CD8-positive, alpha-beta memory T cell (primary cell): ENCODE measurements at regions not wholly inside any gene's neighbourhood (a gene's known extent, or its start where the extent isn't known, plus 50 kb on each side); places are given as distances from the start of the nearest gene placed in this dataset.

Experiments
- CTCF ChIA-PET: fragments of 350-600 bp; sonication (Branson Sonifier 250); formaldehyde crosslinking; loops from one replicate; lab custom pipeline; 2021; ENCODE audit warnings: antibody characterized with exemption; lab: Charles Lee
- POLR2A ChIA-PET: fragments of 350-600 bp; sonication (Branson Sonifier 250); formaldehyde crosslinking; loops from one replicate; lab custom pipeline; 2021; ENCODE audit warnings: antibody characterized with exemption; lab: Charles Lee
- DNase-seq, 5 donors: peaks; one replicate each; pipeline versions ENCODE4 v3.0.0 to v3.0.0-alpha.2; 2020 to 2022; ENCODE audit warnings: mixed read lengths in 1 of 5
- H3K27ac ChIP-seq: one replicate; pipeline ENCODE4 v1.7.0; 2013; ENCODE audit warnings: low read depth, mild to moderate bottlenecking, low read length, moderate library complexity
- H3K27me3 ChIP-seq: 2 replicates; pipeline ENCODE4 v1.7.0; 2013; ENCODE audit warnings: low read length, mild to moderate bottlenecking; ENCODE audit not compliant: insufficient read depth, poor library complexity, severe bottlenecking
- H3K36me3 ChIP-seq: 2 replicates; pipeline ENCODE4 v1.7.0; 2013; ENCODE audit warnings: mild to moderate bottlenecking, low read length, moderate library complexity; ENCODE audit not compliant: insufficient read depth
- H3K4me1 ChIP-seq: 2 replicates; pipeline ENCODE4 v1.7.0; 2013; ENCODE audit warnings: mild to moderate bottlenecking, low read length, moderate library complexity; ENCODE audit not compliant: insufficient read depth
- H3K4me3 ChIP-seq: 2 replicates; pipeline ENCODE4 v1.7.0; 2013; ENCODE audit warnings: mild to moderate bottlenecking, low read length
- H3K9me3 ChIP-seq: 2 replicates; pipeline ENCODE4 v1.7.0; 2013; ENCODE audit warnings: mild to moderate bottlenecking, low read length
- H3K27ac Mint-ChIP-seq, 8 donors: one replicate each; pipeline ENCODE4 v1.8.0; 2020 to 2021; ENCODE audit warnings: mixed read lengths in 8 of 8, mild to moderate bottlenecking in 6 of 8, inconsistent platforms in 3 of 8, moderate library complexity in 3 of 8
- H3K27me3 Mint-ChIP-seq, 2 donors: one replicate each; pipeline ENCODE4 v1.8.0; 2020 to 2021; ENCODE audit warnings: mixed read lengths in 2 of 2, mild to moderate bottlenecking in 1 of 2, moderate library complexity in 1 of 2
- H3K36me3 Mint-ChIP-seq, 3 donors: one replicate each; pipeline ENCODE4 v1.8.0; 2020 to 2021; ENCODE audit warnings: mixed read lengths in 3 of 3, inconsistent platforms in 1 of 3, mild to moderate bottlenecking in 1 of 3
- H3K4me1 Mint-ChIP-seq, 3 donors: one replicate each; pipeline ENCODE4 v1.8.0; 2020 to 2021; ENCODE audit warnings: mixed read lengths in 3 of 3, inconsistent platforms in 1 of 3, mild to moderate bottlenecking in 1 of 3
- H3K4me3 Mint-ChIP-seq, 7 donors: one replicate each; pipeline ENCODE4 v1.8.0; 2020 to 2021; ENCODE audit warnings: mixed read lengths in 7 of 7, mild to moderate bottlenecking in 6 of 7, moderate library complexity in 4 of 7, inconsistent platforms in 2 of 7
- H3K9me3 Mint-ChIP-seq, 5 donors: one replicate each; pipeline ENCODE4 v1.8.0; 2020 to 2022; ENCODE audit warnings: mixed read lengths in 5 of 5, mild to moderate bottlenecking in 3 of 5, moderate library complexity in 2 of 5, inconsistent platforms in 1 of 5

DNA sequence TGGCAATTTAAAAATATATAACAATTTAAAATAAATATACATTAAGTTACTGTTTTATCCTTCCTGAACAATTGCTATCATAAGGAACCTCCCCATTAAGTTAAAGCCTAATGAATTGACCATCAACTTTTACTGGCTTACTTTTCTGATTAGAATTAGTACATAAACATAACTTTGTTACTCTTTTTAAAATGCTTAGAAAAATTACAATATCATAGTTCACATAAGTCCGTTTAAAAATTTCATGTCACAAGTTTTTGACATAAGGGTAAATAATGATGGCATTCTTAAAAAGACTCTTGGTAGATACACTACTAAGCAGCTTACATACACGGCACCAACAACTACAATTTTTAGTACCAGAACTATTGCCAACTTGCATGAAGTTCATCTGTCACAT lies 1308.6 kb downstream of the FSCB start:
- Histone ChIP-seq H3K4me1 (no peaks in the 10 kb centered on the region), H3K9me3 (no peaks in the 10 kb centered on the region), H3K27ac (no peak overlapping the region), H3K27me3 (no peaks in the 10 kb centered on the region), H3K36me3 (no peaks in the 10 kb centered on the region), H3K4me3 (no peak overlapping the region)
- H3K27ac Mint-ChIP-seq, result no peak overlapping the region
- no peak overlapping the region for H3K4me3 Mint-ChIP-seq
- H3K4me1 Mint-ChIP-seq, result no peaks in the 10 kb centered on the region
- H3K27me3 Mint-ChIP-seq, result no peaks in the 10 kb centered on the region
- H3K9me3 Mint-ChIP-seq, result peaks cover 0 to 16% (median 0%) of the 10 kb centered on the region in 5 donors
- DNase-seq, result no peak
- ChIA-PET CTCF (no interaction called here), POLR2A (no interaction called here)
- H3K36me3 Mint-ChIP-seq, result no peaks in the 10 kb centered on the region

DNA sequence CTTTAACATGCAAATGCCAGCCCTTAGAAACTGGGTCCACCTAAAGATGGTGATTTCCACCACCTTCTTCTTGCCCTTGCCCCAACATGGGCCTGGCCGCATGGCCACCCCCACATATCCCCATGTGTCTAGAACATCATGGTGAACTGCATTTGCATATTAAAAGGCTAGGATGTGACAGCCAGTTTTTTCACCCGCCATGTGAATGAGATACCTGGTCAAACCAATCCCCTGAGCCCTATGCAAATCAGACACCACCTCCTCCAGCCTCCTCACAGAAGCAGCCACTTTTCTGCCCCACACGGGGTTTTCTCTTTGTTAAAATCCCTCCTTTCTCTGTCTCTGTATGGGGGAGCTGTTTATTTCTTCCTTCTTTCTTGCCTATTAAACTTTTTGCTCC lies 1322.5 kb downstream of the FSCB start:
- DNase-seq, result no peak
- POLR2A ChIA-PET, result no interaction called here
- H3K4me1 Mint-ChIP-seq, result no peaks in the 10 kb centered on the region
- Histone ChIP-seq H3K9me3 (no peaks in the 10 kb centered on the region), H3K27me3 (no peaks in the 10 kb centered on the region), H3K27ac (no peak overlapping the region), H3K4me1 (no peaks in the 10 kb centered on the region), H3K4me3 (no peak overlapping the region), H3K36me3 (no peaks in the 10 kb centered on the region)
- no peaks in the 10 kb centered on the region for H3K36me3 Mint-ChIP-seq
- H3K27me3 Mint-ChIP-seq, result no peaks in the 10 kb centered on the region
- no peak overlapping the region for H3K4me3 Mint-ChIP-seq
- peaks cover 0 to 18% (median 12%) of the 10 kb centered on the region in 5 donors for H3K9me3 Mint-ChIP-seq
- no peak overlapping the region for H3K27ac Mint-ChIP-seq
- CTCF ChIA-PET, result no interaction called here

DNA sequence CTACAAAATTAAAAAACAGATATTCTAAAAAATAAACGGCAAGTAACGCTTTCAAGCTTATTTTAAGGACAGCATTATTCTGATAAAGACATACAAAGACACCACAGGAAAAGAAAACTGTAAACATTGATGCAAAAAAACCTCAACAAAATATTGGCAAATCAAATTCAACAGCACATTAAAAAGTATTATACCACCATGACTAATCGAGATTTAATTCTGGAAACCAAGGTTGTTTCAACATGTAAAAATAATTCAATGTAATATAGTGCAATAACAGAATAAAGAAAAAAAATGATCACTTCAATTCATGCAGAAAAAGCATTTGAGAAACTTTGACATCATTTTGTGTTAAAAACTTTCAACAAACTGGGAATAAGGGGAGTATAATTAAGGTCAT lies 1323.2 kb downstream of the FSCB start:
- no peak overlapping the region for H3K27ac ChIP-seq
- Mint-ChIP-seq H3K27ac (no peak overlapping the region), H3K4me3 (no peak overlapping the region), H3K9me3 (peaks cover 0 to 20% (median 12%) of the 10 kb centered on the region in 5 donors), H3K36me3 (no peaks in the 10 kb centered on the region), H3K4me1 (no peaks in the 10 kb centered on the region), H3K27me3 (no peaks in the 10 kb centered on the region)
- no peak overlapping the region for H3K4me3 ChIP-seq
- DNase-seq, result no peak
- no peaks in the 10 kb centered on the region for H3K9me3 ChIP-seq
- ChIA-PET POLR2A (no interaction called here), CTCF (no interaction called here)
- H3K27me3 ChIP-seq, result no peaks in the 10 kb centered on the region
- H3K4me1 ChIP-seq, result no peaks in the 10 kb centered on the region
- H3K36me3 ChIP-seq, result no peaks in the 10 kb centered on the region

DNA sequence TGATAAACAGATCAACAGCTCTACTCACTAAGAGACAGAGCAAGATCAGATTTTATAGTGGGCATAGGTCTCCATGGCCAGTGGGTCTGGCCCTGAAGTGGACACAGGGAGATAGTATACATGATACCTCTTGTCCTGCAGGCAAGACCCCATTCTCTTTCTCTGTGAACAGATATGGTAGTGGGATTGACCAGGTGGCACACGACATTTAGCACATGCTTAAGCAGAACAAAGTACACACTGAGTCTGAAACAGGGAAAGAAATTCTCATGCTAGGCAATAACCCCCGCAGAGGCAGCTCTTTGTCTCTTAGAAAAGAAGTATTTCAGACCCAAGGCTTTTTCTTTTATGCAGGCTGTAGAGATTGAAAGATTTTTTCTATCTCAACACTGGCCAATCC lies 1331.2 kb downstream of the FSCB start:
- Histone ChIP-seq H3K9me3 (no peaks in the 10 kb centered on the region), H3K27me3 (no peaks in the 10 kb centered on the region), H3K36me3 (no peaks in the 10 kb centered on the region), H3K4me1 (no peaks in the 10 kb centered on the region), H3K27ac (no peak overlapping the region), H3K4me3 (no peak overlapping the region)
- Mint-ChIP-seq H3K27me3 (no peaks in the 10 kb centered on the region), H3K27ac (no peak overlapping the region), H3K36me3 (no peaks in the 10 kb centered on the region), H3K9me3 (peaks cover 4 to 19% (median 7%) of the 10 kb centered on the region in 5 donors), H3K4me1 (no peaks in the 10 kb centered on the region), H3K4me3 (no peak overlapping the region)
- ChIA-PET POLR2A (no interaction called here), CTCF (no interaction called here)
- no peak for DNase-seq

DNA sequence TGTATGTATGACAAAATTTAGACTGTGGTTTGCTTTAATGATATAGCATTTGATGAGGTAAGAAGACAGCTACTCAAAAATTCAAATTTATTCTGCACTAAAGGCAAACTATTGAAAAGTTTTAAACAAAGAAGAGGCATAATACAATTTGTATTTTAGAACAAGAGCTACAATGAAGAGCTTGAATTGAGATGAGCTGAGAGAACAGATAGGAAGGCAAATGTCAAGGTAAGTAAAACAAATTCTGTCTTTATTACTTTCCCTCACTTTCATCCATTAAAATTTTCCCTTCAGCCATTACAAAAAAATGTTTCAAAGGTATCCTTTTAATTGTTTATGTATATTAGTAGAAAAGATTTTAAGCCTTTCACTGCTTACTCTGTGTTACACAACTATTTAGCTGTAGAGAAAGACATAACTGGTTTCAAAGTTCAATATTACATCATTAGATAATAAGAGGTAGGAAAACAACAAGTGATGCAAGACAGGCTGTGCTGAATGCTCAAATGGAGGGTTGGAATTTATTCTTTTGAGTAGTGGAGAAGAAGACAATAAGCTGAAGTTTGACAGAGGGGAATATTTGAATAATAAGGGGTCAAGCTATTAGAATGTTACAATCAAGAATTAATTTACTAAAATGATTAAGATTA lies 1334.1 kb downstream of the FSCB start:
- no peaks in the 10 kb centered on the region for H3K9me3 ChIP-seq
- H3K4me3 Mint-ChIP-seq, result no peak overlapping the region
- ChIA-PET CTCF (no interaction called here), POLR2A (no interaction called here)
- no peak overlapping the region for H3K27ac Mint-ChIP-seq
- H3K27ac ChIP-seq, result no peak overlapping the region
- H3K4me1 Mint-ChIP-seq, result no peaks in the 10 kb centered on the region
- DNase-seq, result no peak
- H3K9me3 Mint-ChIP-seq, result peaks cover 3 to 18% (median 8%) of the 10 kb centered on the region in 5 donors
- H3K27me3 ChIP-seq, result no peaks in the 10 kb centered on the region
- no peaks in the 10 kb centered on the region for H3K4me1 ChIP-seq
- H3K27me3 Mint-ChIP-seq, result no peaks in the 10 kb centered on the region
- no peaks in the 10 kb centered on the region for H3K36me3 Mint-ChIP-seq
- H3K4me3 ChIP-seq, result no peak overlapping the region
- no peaks in the 10 kb centered on the region for H3K36me3 ChIP-seq

DNA sequence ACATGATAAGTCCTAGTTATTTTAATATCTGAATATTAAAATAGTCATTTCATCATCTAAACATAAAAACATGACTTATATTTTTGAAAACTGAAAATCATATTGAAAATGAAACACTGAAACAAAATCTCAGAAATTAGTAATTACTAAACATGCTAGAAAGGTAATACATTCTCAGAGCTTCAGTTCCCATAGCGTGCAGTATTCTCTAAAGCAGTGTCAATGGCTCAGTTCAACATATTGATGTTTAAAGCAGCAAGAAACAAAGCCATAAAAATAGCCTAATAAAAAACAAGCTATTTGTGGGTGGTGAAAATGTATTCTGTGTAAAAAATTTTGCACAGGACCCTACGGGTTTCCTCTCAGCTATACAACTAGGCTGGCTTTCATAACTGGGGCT lies 1337.4 kb downstream of the FSCB start:
- Mint-ChIP-seq H3K36me3 (no peaks in the 10 kb centered on the region), H3K4me1 (no peaks in the 10 kb centered on the region), H3K27me3 (no peaks in the 10 kb centered on the region), H3K27ac (no peak overlapping the region), H3K9me3 (peaks cover 0 to 20% (median 8%) of the 10 kb centered on the region in 5 donors), H3K4me3 (no peak overlapping the region)
- Histone ChIP-seq H3K27ac (no peak overlapping the region), H3K36me3 (no peaks in the 10 kb centered on the region), H3K4me1 (no peaks in the 10 kb centered on the region), H3K9me3 (no peaks in the 10 kb centered on the region), H3K4me3 (no peak overlapping the region), H3K27me3 (no peaks in the 10 kb centered on the region)
- CTCF ChIA-PET, result no interaction called here
- no peak for DNase-seq
- POLR2A ChIA-PET, result no interaction called here

DNA sequence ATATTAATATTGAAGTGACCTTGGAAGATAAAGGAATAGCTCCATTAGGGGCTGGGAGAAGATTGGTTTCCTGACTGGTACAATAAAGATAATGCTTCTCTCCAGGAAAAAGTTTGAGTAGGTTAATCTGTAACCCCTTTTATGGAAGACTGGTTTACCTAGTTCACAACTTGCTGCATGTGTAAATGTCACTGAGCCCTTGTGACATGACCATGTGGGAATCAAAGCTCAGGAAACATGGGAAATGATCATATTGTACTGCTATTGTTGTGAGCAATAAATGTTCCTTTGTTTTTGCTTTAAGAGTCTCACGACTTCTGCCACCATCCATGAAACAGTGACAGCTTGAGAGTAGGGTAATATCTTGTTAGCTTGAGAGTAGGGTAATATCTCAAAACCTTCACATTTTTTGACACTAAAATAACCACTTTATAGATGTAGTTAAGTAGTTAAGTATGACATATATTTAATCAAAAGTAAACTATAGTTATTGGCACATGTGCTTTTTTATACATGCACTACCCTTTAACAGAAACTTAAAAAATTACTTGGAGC lies 1338.6 kb downstream of the FSCB start:
- no peak overlapping the region for H3K27ac Mint-ChIP-seq
- Histone ChIP-seq H3K4me3 (no peak overlapping the region), H3K27me3 (no peaks in the 10 kb centered on the region), H3K9me3 (no peaks in the 10 kb centered on the region), H3K36me3 (no peaks in the 10 kb centered on the region), H3K4me1 (no peaks in the 10 kb centered on the region), H3K27ac (no peak overlapping the region)
- no peaks in the 10 kb centered on the region for H3K36me3 Mint-ChIP-seq
- DNase-seq, result no peak
- ChIA-PET POLR2A (no interaction called here), CTCF (no interaction called here)
- peaks cover 2 to 17% (median 12%) of the 10 kb centered on the region in 5 donors for H3K9me3 Mint-ChIP-seq
- no peak overlapping the region for H3K4me3 Mint-ChIP-seq
- H3K4me1 Mint-ChIP-seq, result no peaks in the 10 kb centered on the region
- no peaks in the 10 kb centered on the region for H3K27me3 Mint-ChIP-seq

DNA sequence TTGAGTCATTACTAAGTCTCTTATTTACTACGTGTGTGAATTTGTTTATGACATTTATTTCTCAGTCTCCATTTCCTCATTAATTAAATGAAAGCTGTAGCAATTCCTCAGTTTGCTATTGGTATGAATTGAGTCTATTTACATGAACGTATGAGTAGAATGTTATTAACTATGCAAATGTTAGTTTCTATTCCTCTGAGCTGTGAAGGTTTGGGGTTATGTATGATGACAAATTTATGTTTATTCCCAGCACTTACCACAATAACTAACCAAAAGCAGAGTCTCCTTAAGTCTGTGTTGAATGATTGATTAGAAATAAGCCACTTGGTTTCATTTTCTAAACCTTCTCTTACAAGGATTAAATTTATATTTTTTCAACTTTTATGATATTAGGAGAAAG lies 1340.9 kb downstream of the FSCB start:
- no peaks in the 10 kb centered on the region for H3K27me3 Mint-ChIP-seq
- no peaks in the 10 kb centered on the region for H3K4me1 ChIP-seq
- no peaks in the 10 kb centered on the region for H3K9me3 ChIP-seq
- no peak overlapping the region for H3K4me3 ChIP-seq
- H3K27ac Mint-ChIP-seq, result no peak overlapping the region
- ChIA-PET POLR2A (no interaction called here), CTCF (no interaction called here)
- peaks cover 2 to 20% (median 10%) of the 10 kb centered on the region in 5 donors for H3K9me3 Mint-ChIP-seq
- no peaks in the 10 kb centered on the region for H3K4me1 Mint-ChIP-seq
- no peak overlapping the region for H3K27ac ChIP-seq
- no peak for DNase-seq
- no peaks in the 10 kb centered on the region for H3K36me3 Mint-ChIP-seq
- H3K27me3 ChIP-seq, result no peaks in the 10 kb centered on the region
- H3K36me3 ChIP-seq, result no peaks in the 10 kb centered on the region
- H3K4me3 Mint-ChIP-seq, result no peak overlapping the region
